Activated CD4-positive, alpha-beta memory T cell treated with anti-CD3 and anti-CD28 coated beads for 36 hours (primary cell): ENCODE measurements at regions not wholly inside any gene's neighbourhood (a gene's known extent, or its start where the extent isn't known, plus 50 kb on each side); places are given as distances from the start of the nearest gene placed in this dataset.
"Not testable (repeated sequence)": the region's sequence is repeated elsewhere in the genome, so short reads cannot be mapped to it uniquely, and the experiment has no call there.

ENCODE experiments used
- CTCF ChIA-PET: fragments of 350-600 bp; sonication (Branson Sonifier 250); formaldehyde crosslinking; loops from one replicate; lab custom pipeline; 2021; ENCODE audit warnings: antibody characterized with exemption, inconsistent platforms; lab: Charles Lee
- POLR2A ChIA-PET: fragments of 350-600 bp; sonication (Branson Sonifier 250); formaldehyde crosslinking; loops from one replicate; lab custom pipeline; 2021; ENCODE audit warnings: antibody characterized with exemption; lab: Charles Lee
- DNase-seq: peaks from one replicate; pipeline ENCODE4 v3.0.0-alpha.2; 2020
- H3K27ac Mint-ChIP-seq: one replicate; pipeline ENCODE4 v1.8.0; 2021; ENCODE audit warnings: mixed read lengths
- H3K27me3 Mint-ChIP-seq: one replicate; pipeline ENCODE4 v1.8.0; 2021; ENCODE audit warnings: mixed read lengths
- H3K36me3 Mint-ChIP-seq: one replicate; pipeline ENCODE4 v1.8.0; 2021; ENCODE audit warnings: mixed read lengths
- H3K4me1 Mint-ChIP-seq: one replicate; pipeline ENCODE4 v1.8.0; 2021; ENCODE audit warnings: low read depth, mixed read lengths
- H3K4me3 Mint-ChIP-seq: one replicate; pipeline ENCODE4 v1.8.0; 2021; ENCODE audit warnings: mild to moderate bottlenecking, mixed read lengths
- H3K9me3 Mint-ChIP-seq: one replicate; pipeline ENCODE4 v1.8.0; 2021; ENCODE audit warnings: mixed read lengths
- intact Hi-C: fragments of 100-400 bp; cut with micrococcal nuclease; formaldehyde crosslinking; loops from one replicate; pipeline ENCODE4 v1.15.1; 2023

DNA sequence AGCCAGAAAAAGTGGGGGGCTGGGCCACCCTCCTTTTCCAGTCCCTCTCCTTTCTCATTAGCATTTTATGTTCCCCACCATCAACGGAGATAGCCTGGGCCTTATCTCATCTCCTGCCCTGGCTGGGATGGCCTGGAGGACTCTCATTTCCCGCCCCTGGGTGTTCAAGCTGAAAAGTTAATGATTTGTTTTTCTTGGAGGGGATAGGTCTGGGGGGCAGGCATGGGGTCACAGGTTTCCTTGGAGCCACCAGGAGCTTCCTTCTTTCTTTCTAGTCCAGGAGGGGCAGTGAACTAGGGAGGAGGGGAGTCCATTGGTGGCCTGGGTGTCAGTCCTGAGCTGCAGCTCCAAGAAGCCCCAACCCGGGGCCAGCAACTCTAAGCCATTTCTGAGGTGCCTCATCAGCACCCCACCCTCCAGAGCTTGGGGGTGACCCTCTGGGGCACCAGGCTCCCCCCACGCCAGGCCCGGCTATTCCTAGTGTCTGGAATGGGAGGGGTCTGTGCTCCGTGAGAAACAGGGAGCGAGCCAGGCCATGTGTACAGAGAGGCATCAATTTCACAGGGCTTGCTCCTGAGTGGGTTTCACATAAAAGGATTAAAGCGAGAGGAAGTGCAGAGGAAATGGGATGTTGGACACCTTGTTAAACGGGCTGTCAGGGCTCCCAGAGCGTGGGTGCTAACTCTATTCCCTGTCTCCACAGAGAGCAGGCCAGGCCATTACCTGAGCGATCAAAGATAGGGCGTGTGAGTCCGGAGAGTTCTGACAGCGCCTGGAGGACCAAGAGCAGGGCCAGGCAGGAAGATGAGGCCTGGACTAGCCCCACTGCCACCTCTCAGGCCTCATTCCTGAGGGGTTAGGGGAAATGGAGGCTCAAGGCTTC is 90.6 kb upstream of the LHX1 start:
- no peak overlapping the region for H3K4me3 Mint-ChIP-seq
- CTCF ChIA-PET, result no interaction called here
- H3K4me1 Mint-ChIP-seq, result peaks cover 24% of the 10 kb centered on the region

DNA sequence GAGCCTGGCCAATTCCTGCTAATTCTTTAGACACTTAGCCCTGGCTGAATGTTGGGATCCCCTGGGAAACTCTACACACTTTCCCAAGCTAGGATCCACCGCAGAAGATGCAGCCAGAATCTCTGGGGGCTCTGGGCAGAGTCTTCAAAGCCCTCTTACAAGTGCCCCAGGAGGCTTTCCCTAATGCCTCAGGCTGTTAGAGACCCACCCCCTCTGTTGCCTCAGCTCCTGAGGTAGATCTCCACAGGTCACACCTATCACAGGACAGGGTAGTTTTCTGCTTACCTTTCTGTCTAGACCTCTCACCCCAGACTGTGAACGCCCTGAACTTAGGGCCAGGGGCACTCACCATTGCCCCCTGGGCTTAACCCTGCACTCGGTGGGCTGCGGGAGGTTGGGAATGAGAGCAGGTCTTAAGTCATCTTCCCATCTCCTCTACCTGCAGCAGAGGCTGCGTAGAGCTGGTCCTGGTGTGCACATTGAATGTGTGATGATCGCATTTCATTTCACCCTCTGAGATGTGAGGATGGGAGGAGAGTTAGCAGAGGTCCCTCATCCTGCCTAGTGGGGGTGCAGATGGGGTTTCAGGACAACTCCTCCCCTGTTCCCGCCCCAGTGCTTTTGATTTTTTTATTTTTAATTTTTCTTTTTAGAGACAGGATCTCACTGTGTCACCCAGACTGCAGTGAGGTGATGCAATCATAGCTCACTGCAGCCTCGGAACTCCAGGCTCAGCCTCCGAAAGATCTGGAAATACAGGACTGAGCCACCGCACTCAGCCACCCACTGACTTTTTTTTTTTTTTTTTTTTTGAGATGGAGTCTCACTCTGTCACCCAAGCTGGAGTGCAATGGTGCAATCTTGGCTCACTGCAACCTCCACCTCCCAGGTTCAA is 89.0 kb upstream of the LHX1 start:
- Mint-ChIP-seq H3K36me3 (no peaks in the 10 kb centered on the region), H3K27me3 (peaks cover 10% of the 10 kb centered on the region), H3K27ac (no peak overlapping the region), H3K4me3 (no peak overlapping the region), H3K4me1 (peaks cover 32% of the 10 kb centered on the region), H3K9me3 (no peaks in the 10 kb centered on the region)
- CTCF ChIA-PET, result no interaction called here
- POLR2A ChIA-PET, result no interaction called here
- intact Hi-C loops, result no loop called here
- DNase-seq, result no peak

More for the DNA sequence above, 90.6 kb upstream of the LHX1 start:
- Mint-ChIP-seq H3K27ac (no peak overlapping the region), H3K27me3 (peaks cover 14% of the 10 kb centered on the region), H3K9me3 (no peaks in the 10 kb centered on the region), H3K36me3 (no peaks in the 10 kb centered on the region)
- POLR2A ChIA-PET, result no interaction called here
- intact Hi-C loops, result no loop called here
- no peak for DNase-seq

- CTCF ChIA-PET, result interaction anchor here (1.2 kb wide), 1 partner anchor 199 kb away, joined by 5 read pairs; no protein-coding TSS in a partner anchor
- H3K27me3 Mint-ChIP-seq, H3K36me3 Mint-ChIP-seq, DNase-seq, POLR2A ChIA-PET, intact Hi-C loops, H3K9me3 Mint-ChIP-seq, H3K27ac Mint-ChIP-seq, H3K4me3 Mint-ChIP-seq: not testable (repeated sequence)
- peaks cover 40% of the 10 kb centered on the region for H3K4me1 Mint-ChIP-seq
These were observed 88.3 kb upstream of the LHX1 start for GRCh38 chr17:36849020-36849419.

DNA sequence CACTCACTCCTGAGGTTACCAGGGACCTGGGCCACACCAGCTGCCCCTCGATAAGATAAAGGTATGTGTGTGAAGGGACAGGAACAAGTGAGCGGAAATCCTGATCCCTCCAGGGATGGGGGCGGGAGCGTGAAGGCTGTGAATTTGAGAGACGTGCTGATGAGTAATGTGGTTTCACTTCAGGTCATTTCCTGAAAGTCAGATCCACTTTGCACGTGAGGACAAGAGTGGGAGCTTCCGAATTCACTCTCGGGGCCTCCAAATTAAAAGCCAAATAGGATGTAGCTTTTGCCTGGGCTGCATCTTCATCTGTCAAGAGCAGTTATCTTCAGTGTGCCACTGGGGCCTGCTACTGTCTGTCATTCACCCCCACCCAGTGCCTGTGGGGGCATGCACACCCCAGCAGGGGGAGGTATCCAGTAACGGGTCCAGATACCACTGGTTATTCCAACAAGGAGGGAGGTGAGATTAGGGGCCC is 87.4 kb upstream of the LHX1 start:
- Mint-ChIP-seq H3K4me1 (peaks cover 36% of the 10 kb centered on the region), H3K4me3 (peak overlapping the region; percentile 62), H3K36me3 (no peaks in the 10 kb centered on the region), H3K9me3 (no peaks in the 10 kb centered on the region), H3K27ac (peak overlapping the region; percentile 82), H3K27me3 (peaks cover under 1% of the 10 kb centered on the region)
- POLR2A ChIA-PET, result no interaction called here
- CTCF ChIA-PET, result interaction anchor here (1.2 kb wide), 1 partner anchor 198 kb away, joined by 5 read pairs; no protein-coding TSS in a partner anchor
- peak; percentile 88 for DNase-seq
- intact Hi-C loops, result loop anchor here (1.0 to 5.0 kb wide), 3 partner anchors 71 to 176 kb away; partner anchors contain the start of gene AATF

- H3K27ac Mint-ChIP-seq, result peak overlapping the region; percentile 82
- ChIA-PET CTCF (no interaction called here), POLR2A (no interaction called here)
- no peaks in the 10 kb centered on the region for H3K9me3 Mint-ChIP-seq
- H3K4me1 Mint-ChIP-seq, result peaks cover 36% of the 10 kb centered on the region
- DNase-seq, result peak; percentile 48
- no peak overlapping the region for H3K4me3 Mint-ChIP-seq
- H3K36me3 Mint-ChIP-seq, result no peaks in the 10 kb centered on the region
- intact Hi-C loops, result loop anchor here (1.0 to 5.0 kb wide), 3 partner anchors 70 to 176 kb away; partner anchors contain the start of gene AATF
- peaks cover 1% of the 10 kb centered on the region for H3K27me3 Mint-ChIP-seq
These were observed 86.5 kb upstream of the LHX1 start for GRCh38 chr17:36850790-36851189.

GRCh38 chr17:36851250-36851649 is 86.0 kb upstream of the LHX1 start:
- Mint-ChIP-seq H3K27ac (peak overlapping the region; percentile 82), H3K36me3 (no peaks in the 10 kb centered on the region), H3K9me3 (no peaks in the 10 kb centered on the region), H3K4me1 (peaks cover 36% of the 10 kb centered on the region), H3K27me3 (peaks cover 1% of the 10 kb centered on the region), H3K4me3 (no peak overlapping the region)
- intact Hi-C loops, result loop anchor here (2.0 to 5.0 kb wide), 2 partner anchors 70 to 96 kb away; partner anchors contain the start of gene AATF
- DNase-seq, result no peak
- ChIA-PET CTCF (no interaction called here), POLR2A (no interaction called here)

DNA sequence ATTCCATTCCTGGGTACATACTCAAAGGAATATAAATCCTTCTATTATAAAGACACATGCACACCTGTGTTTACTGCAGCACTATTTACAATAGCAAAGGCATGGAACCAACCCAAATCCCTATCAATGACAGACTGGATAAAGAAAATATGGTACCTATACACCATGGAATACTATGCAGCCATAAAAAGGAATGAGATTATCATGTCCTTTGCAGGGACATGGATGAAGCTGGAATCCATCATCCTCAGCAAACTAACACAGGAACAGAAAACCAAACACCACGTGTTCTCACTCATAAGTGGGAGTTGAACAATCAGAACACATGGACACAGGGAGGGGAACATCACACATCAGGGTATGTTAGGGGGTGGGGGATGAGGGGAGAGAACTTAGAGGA is 84.8 kb upstream of the LHX1 start:
- CTCF ChIA-PET, H3K36me3 Mint-ChIP-seq, H3K27me3 Mint-ChIP-seq, POLR2A ChIA-PET, H3K4me3 Mint-ChIP-seq, DNase-seq, H3K9me3 Mint-ChIP-seq, H3K27ac Mint-ChIP-seq: not testable (repeated sequence)
- H3K4me1 Mint-ChIP-seq, result peaks cover 36% of the 10 kb centered on the region
- intact Hi-C loops, result loop anchor here (5.0 kb wide), 1 partner anchor 95 kb away; the partner anchor contains the start of gene AATF

DNA sequence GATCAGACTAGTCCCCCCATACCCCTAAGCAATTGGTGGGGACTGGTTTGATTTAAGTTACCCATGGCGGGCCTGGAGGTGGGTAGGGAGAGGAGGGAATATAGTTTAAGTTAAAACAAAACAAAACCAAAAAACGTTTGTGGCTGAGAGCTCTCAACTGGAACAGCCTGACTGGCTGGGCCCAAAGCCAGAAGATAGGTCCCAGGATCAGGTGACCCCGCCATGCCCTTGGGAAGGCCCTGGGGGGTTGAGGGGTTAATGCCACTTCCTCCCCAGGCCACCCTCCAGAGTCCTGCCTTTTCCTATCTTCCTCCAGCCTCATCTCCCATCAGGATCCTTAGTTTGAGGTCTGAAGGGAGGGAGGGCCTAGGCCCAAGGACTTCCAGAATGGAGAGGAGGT is 82.3 kb upstream of the LHX1 start:
- no peak overlapping the region for H3K4me3 Mint-ChIP-seq
- H3K27ac Mint-ChIP-seq, result no peak overlapping the region
- H3K36me3 Mint-ChIP-seq, result no peaks in the 10 kb centered on the region
- peaks cover 29% of the 10 kb centered on the region for H3K4me1 Mint-ChIP-seq
- H3K9me3 Mint-ChIP-seq, result no peaks in the 10 kb centered on the region
- no peak for DNase-seq
- peaks cover 14% of the 10 kb centered on the region for H3K27me3 Mint-ChIP-seq
- ChIA-PET CTCF (no interaction called here), POLR2A (no interaction called here)
- intact Hi-C loops, result loop anchor here (5.0 kb wide), 1 partner anchor 92 kb away; the partner anchor contains the start of gene AATF

GRCh38 chr17:36855459-36855858 is 81.8 kb upstream of the LHX1 start:
- Mint-ChIP-seq H3K4me1 (peaks cover 25% of the 10 kb centered on the region), H3K27me3 (peaks cover 14% of the 10 kb centered on the region), H3K27ac (no peak overlapping the region), H3K36me3 (no peaks in the 10 kb centered on the region), H3K4me3 (no peak overlapping the region), H3K9me3 (no peaks in the 10 kb centered on the region)
- POLR2A ChIA-PET, result no interaction called here
- CTCF ChIA-PET, result no interaction called here
- DNase-seq, result no peak
- intact Hi-C loops, result no loop called here

DNA sequence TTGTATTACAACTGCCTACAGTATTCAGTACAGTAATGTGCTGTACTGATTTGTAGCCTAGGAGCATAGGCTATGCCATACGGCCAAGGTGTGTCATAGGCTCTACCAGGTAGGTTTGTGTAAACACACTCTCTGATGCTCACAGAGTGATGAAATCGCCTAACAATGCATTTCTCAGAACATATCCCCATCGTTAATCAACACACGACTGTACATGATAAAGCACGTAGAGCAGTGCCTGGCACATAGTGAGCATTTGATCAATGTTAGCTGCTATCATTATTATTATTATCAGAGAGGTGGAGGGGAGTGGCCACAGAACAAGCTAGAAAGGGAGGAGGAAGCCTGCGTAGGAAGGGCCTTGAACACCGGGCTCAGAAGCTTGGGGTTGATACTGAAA is 81.1 kb upstream of the LHX1 start:
- no peak overlapping the region for H3K4me3 Mint-ChIP-seq
- ChIA-PET POLR2A (no interaction called here), CTCF (no interaction called here)
- no peaks in the 10 kb centered on the region for H3K9me3 Mint-ChIP-seq
- intact Hi-C loops, result no loop called here
- no peak for DNase-seq
- no peaks in the 10 kb centered on the region for H3K36me3 Mint-ChIP-seq
- no peak overlapping the region for H3K27ac Mint-ChIP-seq
- H3K27me3 Mint-ChIP-seq, result peaks cover 15% of the 10 kb centered on the region
- peaks cover 17% of the 10 kb centered on the region for H3K4me1 Mint-ChIP-seq

- Mint-ChIP-seq H3K4me3 (no peak overlapping the region), H3K27me3 (peaks cover 19% of the 10 kb centered on the region), H3K27ac (no peak overlapping the region), H3K36me3 (no peaks in the 10 kb centered on the region), H3K9me3 (no peaks in the 10 kb centered on the region), H3K4me1 (peaks cover 16% of the 10 kb centered on the region)
- POLR2A ChIA-PET, result no interaction called here
- no peak for DNase-seq
- CTCF ChIA-PET, result no interaction called here
- intact Hi-C loops, result no loop called here
These were observed 80.3 kb upstream of the LHX1 start for GRCh38 chr17:36856903-36857381.

- peaks cover 19% of the 10 kb centered on the region for H3K27me3 Mint-ChIP-seq
- H3K27ac Mint-ChIP-seq, result no peak overlapping the region
- CTCF ChIA-PET, result no interaction called here
- DNase-seq, result no peak
- intact Hi-C loops, result no loop called here
- no peak overlapping the region for H3K4me3 Mint-ChIP-seq
- POLR2A ChIA-PET, result no interaction called here
- no peaks in the 10 kb centered on the region for H3K36me3 Mint-ChIP-seq
- H3K9me3 Mint-ChIP-seq, result no peaks in the 10 kb centered on the region
- peaks cover 12% of the 10 kb centered on the region for H3K4me1 Mint-ChIP-seq
These were observed 79.6 kb upstream of the LHX1 start for GRCh38 chr17:36857698-36858097.
